Neural cell (in vitro differentiated cells): ENCODE measurements at regions not wholly inside any gene's neighbourhood (a gene's known extent, or its start where the extent isn't known, plus 50 kb on each side); places are given as distances from the start of the nearest gene placed in this dataset.

Experiments
- H2AFZ ChIP-seq: fragments of 200-600, 300-800 bp; sonication (generic), shearing (Covaris generic); 2 replicates; pipeline ENCODE4 v1.6.0; 2014; ENCODE audit warnings: low read depth, mild to moderate bottlenecking, antibody characterized with exemption, low read length, moderate library complexity
- H3F3A ChIP-seq: fragments of 200-600 bp; shearing (Covaris generic); 2 replicates; pipeline ENCODE4 v1.6.1; 2016; ENCODE audit warnings: mild to moderate bottlenecking, moderate library complexity, mixed read lengths, antibody characterized with exemption, low read length; ENCODE audit not compliant: insufficient read depth, poor library complexity, severe bottlenecking
- H3K27ac ChIP-seq: fragments of 200-600, 300-800 bp; sonication (generic), shearing (Covaris generic); 2 replicates; pipeline ENCODE4 v1.5.1; 2014; ENCODE audit warnings: mild to moderate bottlenecking, low read length, moderate library complexity
- H3K27me3 ChIP-seq: fragments of 300-800, 200-600 bp; sonication (generic), shearing (Covaris generic); 2 replicates; pipeline ENCODE4 v1.6.0; 2014; ENCODE audit warnings: mild to moderate bottlenecking, low read depth, low read length, moderate library complexity; ENCODE audit not compliant: insufficient read depth
- H3K36me3 ChIP-seq: fragments of 300-800, 200-600 bp; sonication (generic), shearing (Covaris generic); 2 replicates; pipeline ENCODE4 v1.5.1; 2014; ENCODE audit warnings: mild to moderate bottlenecking, antibody characterized with exemption, low read length, moderate library complexity; ENCODE audit not compliant: insufficient read depth
- H3K4me2 ChIP-seq: fragments of 300-800, 200-600 bp; sonication (generic), shearing (Covaris generic); 2 replicates; pipeline ENCODE4 v1.6.0; 2014; ENCODE audit warnings: mild to moderate bottlenecking, low read length
- H3K4me3 ChIP-seq: fragments of 300-800, 200-600 bp; sonication (generic), shearing (Covaris generic); 2 replicates; pipeline ENCODE4 v1.5.1; 2014; ENCODE audit warnings: mild to moderate bottlenecking, low read length, moderate library complexity
- H3K79me2 ChIP-seq: fragments of 200-600 bp; shearing (Covaris generic); replicated peaks from 2 replicates; pipeline ENCODE4 v1.6.0; 2014; ENCODE audit warnings: mild to moderate bottlenecking, low read length, moderate library complexity; ENCODE audit not compliant: insufficient read depth
- H3K9ac ChIP-seq: fragments of 300-800, 200-600 bp; sonication (generic), shearing (Covaris generic); 2 replicates; pipeline ENCODE4 v1.6.1; 2016; ENCODE audit warnings: mild to moderate bottlenecking, low read length, mixed read lengths
- H3K9me2 ChIP-seq: fragments of 200-600 bp; shearing (Covaris generic); 2 replicates; pipeline ENCODE4 v1.6.1; 2016; ENCODE audit warnings: mild to moderate bottlenecking, low read length, mixed read lengths; ENCODE audit not compliant: insufficient read depth
- H3K9me3 ChIP-seq: fragments of 200-600, 300-800 bp; sonication (generic), shearing (Covaris generic); 2 replicates; pipeline ENCODE4 v1.6.1; 2016; ENCODE audit warnings: mild to moderate bottlenecking, mixed run types, low read length, moderate library complexity, mixed read lengths
- H4K20me1 ChIP-seq: fragments of 200-600 bp; shearing (Covaris generic); 2 replicates; pipeline ENCODE4 v1.6.1; 2016; ENCODE audit warnings: mild to moderate bottlenecking, mixed run types; ENCODE audit not compliant: insufficient read depth
- CTCF ChIP-seq: fragments of 450-650 bp; IDR thresholded peaks from 2 replicates; pipeline ENCODE4 v1.5.1; 2014; ENCODE audit warnings: antibody characterized with exemption, mild to moderate bottlenecking, moderate library complexity; ENCODE audit not compliant: poor library complexity, severe bottlenecking
- EP300 ChIP-seq: fragments of 450-650 bp; conservative IDR thresholded peaks from 2 replicates; pipeline ENCODE4 v1.6.1; 2014; ENCODE audit warnings: antibody characterized with exemption, mild to moderate bottlenecking, moderate library complexity; ENCODE audit not compliant: poor library complexity, severe bottlenecking
- EZH2 ChIP-seq: fragments of 200-600, 300-800 bp; shearing (Covaris generic), sonication (generic); IDR thresholded peaks from 2 replicates; pipeline ENCODE4 v1.6.1; 2014; ENCODE audit warnings: antibody characterized with exemption, low read length, borderline replicate concordance, mild to moderate bottlenecking; ENCODE audit not compliant: insufficient read depth, poor library complexity, severe bottlenecking
- MXI1 ChIP-seq: fragments of 450-650 bp; conservative IDR thresholded peaks from 2 replicates; pipeline ENCODE4 v1.6.1; 2014; ENCODE audit warnings: antibody characterized with exemption, mild to moderate bottlenecking; ENCODE audit not compliant: poor library complexity, severe bottlenecking
- POLR2AphosphoS5 ChIP-seq: IDR thresholded peaks from 2 replicates; pipeline ENCODE4 v1.6.1; 2012
- RAD21 ChIP-seq: fragments of 450-650 bp; conservative IDR thresholded peaks from 2 replicates; pipeline ENCODE4 v1.6.1; 2014; ENCODE audit warnings: antibody characterized with exemption, mild to moderate bottlenecking, moderate library complexity
- REST ChIP-seq: IDR thresholded peaks from 2 replicates; pipeline ENCODE4 v1.6.1; 2012; ENCODE audit warnings: borderline replicate concordance
- SMC3 ChIP-seq: fragments of 450-650 bp; conservative IDR thresholded peaks from 2 replicates; pipeline ENCODE4 v1.6.1; 2014; ENCODE audit warnings: antibody characterized with exemption, mild to moderate bottlenecking, moderate library complexity; ENCODE audit not compliant: poor library complexity
- TAF1 ChIP-seq: IDR thresholded peaks from 2 replicates; pipeline ENCODE4 v1.6.1; 2012; ENCODE audit warnings: low read depth

DNA sequence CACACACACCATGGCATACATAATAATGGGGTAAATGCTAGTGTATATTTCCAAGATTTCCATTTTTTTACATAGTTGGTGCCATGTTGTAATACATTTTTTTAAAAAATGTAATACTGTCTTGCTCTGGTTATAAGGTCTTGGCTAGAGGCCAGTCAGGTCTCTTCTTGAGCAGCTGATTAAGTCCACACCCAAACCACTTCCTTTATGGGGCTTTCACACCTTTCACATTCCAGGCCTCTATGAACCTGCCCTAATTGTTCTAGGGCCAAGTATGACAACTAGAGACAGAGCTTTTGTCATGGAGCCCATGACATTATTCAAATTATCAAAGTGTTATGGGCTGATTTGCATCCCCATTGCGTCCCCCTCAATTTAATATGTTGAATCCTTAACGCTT lies 495.6 kb upstream of the CTNND2 start:
- Histone ChIP-seq H3F3A (no peaks in the 10 kb centered on the region), H3K4me3 (no peak overlapping the region), H3K27me3 (no peaks in the 10 kb centered on the region), H3K4me2 (no peak overlapping the region), H3K79me2 (no peaks in the 10 kb centered on the region), H4K20me1 (no peaks in the 10 kb centered on the region), H3K9ac (no peak overlapping the region), H3K9me2 (no peaks in the 10 kb centered on the region), H3K9me3 (no peaks in the 10 kb centered on the region), H3K27ac (no peak overlapping the region), H3K36me3 (no peaks in the 10 kb centered on the region), H2AFZ (no peak overlapping the region)
- no peak for TF ChIP-seq EP300
- TF ChIP-seq REST: no peak
- TF ChIP-seq SMC3: no peak
- TF ChIP-seq POLR2AphosphoS5: no peak
- TF ChIP-seq EZH2: no peak
- no peak for TF ChIP-seq CTCF
- TF ChIP-seq TAF1: no peak
- no peak for TF ChIP-seq MXI1
- no peak for TF ChIP-seq RAD21

GRCh38 chr5:12392246-12392645 lies 488.0 kb upstream of the CTNND2 start:
- no peaks in the 10 kb centered on the region for H3K36me3 ChIP-seq
- no peaks in the 10 kb centered on the region for H3K27me3 ChIP-seq
- no peak overlapping the region for H3K27ac ChIP-seq

More at GRCh38 chr5:12392246-12392645, 488.0 kb upstream of the CTNND2 start:
- Histone ChIP-seq H2AFZ (no peak overlapping the region), H3F3A (no peaks in the 10 kb centered on the region), H3K4me2 (no peak overlapping the region), H3K9ac (no peak overlapping the region), H4K20me1 (no peaks in the 10 kb centered on the region), H3K4me3 (no peak overlapping the region), H3K9me2 (no peaks in the 10 kb centered on the region), H3K9me3 (no peaks in the 10 kb centered on the region), H3K79me2 (no peaks in the 10 kb centered on the region)
- TF ChIP-seq RAD21: no peak
- TF ChIP-seq TAF1: no peak
- TF ChIP-seq EP300: no peak
- no peak for TF ChIP-seq CTCF
- TF ChIP-seq REST: no peak
- no peak for TF ChIP-seq SMC3
- no peak for TF ChIP-seq MXI1
- no peak for TF ChIP-seq EZH2
- TF ChIP-seq POLR2AphosphoS5: no peak
